ENCODE measurements at regions not wholly inside any gene's neighbourhood (a gene's known extent, or its start where the extent isn't known, plus 50 kb on each side); places are given as distances from the start of the nearest gene placed in this dataset.

- Histone ChIP-seq H3K4me1 (no peaks in the 10 kb centered on the region), H3K27me3 (no peaks in the 10 kb centered on the region), H3K36me3 (no peaks in the 10 kb centered on the region), H3K27ac (no peak overlapping the region), H3K9me3 (no peaks in the 10 kb centered on the region), H3K4me3 (no peak overlapping the region)
- intact Hi-C loops (cut with DNase I; ENCODE audit: low total_unique reads), result no loop called here
- TF ChIP-seq POLR2A (IDR thresholded peaks at IDR 0.05) (no peak), CTCF (IDR thresholded peaks at IDR 0.05) (no peak)
- DNase-seq, result no peak
Measured at GRCh38 chr3:95615592-95616310, 1198.6 kb upstream of the EPHA6 start.

GRCh38 chr3:95626107-95626506, 1188.3 kb upstream of the EPHA6 start:
- intact Hi-C loops (cut with DNase I; ENCODE audit: low total_unique reads), result no loop called here
- no peak for DNase-seq

GRCh38 chr3:95627293-95627692, 1187.1 kb upstream of the EPHA6 start:
- DNase-seq, result no peak
- H3K27ac ChIP-seq, result no peak overlapping the region
- intact Hi-C loops (cut with DNase I; ENCODE audit: low total_unique reads), result no loop called here
- no peak overlapping the region for H3K4me3 ChIP-seq
- H3K27me3 ChIP-seq, result no peaks in the 10 kb centered on the region
- no peaks in the 10 kb centered on the region for H3K4me1 ChIP-seq
- TF ChIP-seq CTCF (IDR thresholded peaks at IDR 0.05) (no peak), POLR2A (IDR thresholded peaks at IDR 0.05) (no peak)
- H3K36me3 ChIP-seq, result no peaks in the 10 kb centered on the region
- H3K9me3 ChIP-seq, result no peaks in the 10 kb centered on the region

More at GRCh38 chr3:95626107-95626506, 1188.3 kb upstream of the EPHA6 start:
- no peaks in the 10 kb centered on the region for H3K4me1 ChIP-seq
- H3K4me3 ChIP-seq, result no peak overlapping the region
- H3K9me3 ChIP-seq, result no peaks in the 10 kb centered on the region
- H3K27ac ChIP-seq, result no peak overlapping the region
- no peak for TF ChIP-seq CTCF (IDR thresholded peaks at IDR 0.05)
- no peak for TF ChIP-seq POLR2A (IDR thresholded peaks at IDR 0.05)
- no peaks in the 10 kb centered on the region for H3K27me3 ChIP-seq
- no peaks in the 10 kb centered on the region for H3K36me3 ChIP-seq

- Histone ChIP-seq H3K4me3 (no peak overlapping the region), H3K4me1 (no peaks in the 10 kb centered on the region), H3K36me3 (no peaks in the 10 kb centered on the region), H3K27me3 (no peaks in the 10 kb centered on the region), H3K27ac (no peak overlapping the region), H3K9me3 (no peaks in the 10 kb centered on the region)
- TF ChIP-seq CTCF (IDR thresholded peaks at IDR 0.05) (no peak), POLR2A (IDR thresholded peaks at IDR 0.05) (no peak)
- intact Hi-C loops (cut with DNase I; ENCODE audit: low total_unique reads), result no loop called here
- no peak for DNase-seq
Measured at GRCh38 chr3:95627697-95628096, 1186.7 kb upstream of the EPHA6 start.

GRCh38 chr3:95629802-95630201, 1184.6 kb upstream of the EPHA6 start:
- H3K36me3 ChIP-seq, result no peaks in the 10 kb centered on the region
- no peak overlapping the region for H3K27ac ChIP-seq
- no peaks in the 10 kb centered on the region for H3K9me3 ChIP-seq
- DNase-seq, result no peak
- no peak overlapping the region for H3K4me3 ChIP-seq
- H3K4me1 ChIP-seq, result no peaks in the 10 kb centered on the region
- intact Hi-C loops (cut with DNase I; ENCODE audit: low total_unique reads), result no loop called here
- TF ChIP-seq CTCF (IDR thresholded peaks at IDR 0.05), result no peak
- no peak for TF ChIP-seq POLR2A (IDR thresholded peaks at IDR 0.05)
- no peaks in the 10 kb centered on the region for H3K27me3 ChIP-seq
